Embryonic facial prominence (tissue), 1 donor: ENCODE measurements at regions not wholly inside any gene's neighbourhood (a gene's known extent, or its start where the extent isn't known, plus 50 kb on each side); places are given as distances from the start of the nearest gene placed in this dataset.

Experiments used
- DNase-seq: peaks from one replicate; pipeline ENCODE4 v3.0.0-alpha.2; 2016; ENCODE audit errors: extremely low spot score

DNA sequence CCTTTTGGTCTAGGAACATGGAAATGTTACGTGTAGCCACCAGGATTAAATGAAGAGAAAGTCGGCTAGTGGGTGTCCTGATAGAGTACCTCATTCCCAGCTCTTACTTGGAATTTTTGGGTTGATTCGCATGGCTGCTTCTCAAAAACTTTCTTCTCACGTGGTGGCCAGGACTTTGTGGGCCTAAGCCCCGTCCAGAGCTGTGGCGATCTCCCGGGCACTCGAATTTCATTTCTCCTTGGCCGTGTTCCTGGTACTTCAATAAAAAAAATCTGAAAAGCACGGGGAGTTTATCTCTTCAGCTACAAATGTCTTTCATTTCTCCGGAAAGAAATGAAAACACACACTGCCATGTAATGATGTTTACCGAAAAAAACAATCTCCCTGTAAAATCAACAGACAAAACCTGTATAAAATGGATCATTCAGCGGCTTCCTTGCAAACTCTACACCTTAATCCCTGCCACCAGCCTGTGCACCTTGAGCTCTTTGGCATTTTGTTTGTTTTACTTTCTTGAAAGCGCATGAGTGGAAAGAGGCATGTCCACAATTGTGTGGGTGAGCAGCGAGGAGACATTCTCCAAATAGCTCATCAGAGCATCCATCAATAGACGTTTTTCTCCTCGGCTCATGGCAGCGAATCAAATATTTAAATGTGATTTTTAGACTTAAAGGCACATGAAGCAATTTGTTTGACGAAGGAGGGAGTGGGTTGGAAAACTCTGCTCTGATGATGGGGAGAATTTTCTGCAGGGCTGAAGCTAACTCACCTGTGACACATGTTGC is 173.1 kb downstream of the TFAP2C start:
- no peak for DNase-seq

DNA sequence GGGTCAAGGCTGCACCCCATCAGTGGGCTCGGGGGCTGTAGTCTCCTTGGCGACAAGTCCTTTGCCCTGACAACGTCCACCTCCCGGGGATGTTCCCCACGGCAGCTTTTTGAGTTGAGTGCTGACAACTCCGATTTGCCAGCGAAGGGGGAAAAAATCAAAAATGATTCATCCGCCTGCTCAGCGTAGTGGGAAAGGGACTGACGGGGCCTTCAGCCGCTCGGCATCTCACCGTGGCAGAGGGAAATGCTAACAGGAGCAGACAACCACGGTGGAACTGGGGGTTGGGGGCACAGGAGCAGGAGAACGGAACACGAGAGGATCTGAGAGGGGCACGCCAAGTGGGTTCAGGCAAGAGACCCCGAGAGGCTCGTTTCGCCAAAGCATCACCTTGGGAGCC is 173.7 kb downstream of the TFAP2C start:
- DNase-seq: no peak

DNA sequence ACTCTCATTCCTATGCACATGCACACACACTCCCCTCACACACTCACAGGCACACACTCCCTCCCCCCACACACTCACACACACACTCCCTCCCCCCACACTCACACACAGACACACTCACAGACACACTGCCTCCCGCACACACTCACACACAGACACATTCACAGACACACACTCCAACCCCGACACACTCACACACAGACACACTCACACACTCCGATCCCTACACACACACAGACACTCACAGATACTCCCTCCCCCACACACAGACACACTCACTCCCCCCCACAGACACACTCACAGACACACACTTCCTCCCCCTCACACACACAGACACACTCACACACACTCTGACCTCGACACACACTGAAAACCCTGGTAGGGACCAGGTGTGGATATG is 176.2 kb downstream of the TFAP2C start:
- DNase-seq: no peak

DNA sequence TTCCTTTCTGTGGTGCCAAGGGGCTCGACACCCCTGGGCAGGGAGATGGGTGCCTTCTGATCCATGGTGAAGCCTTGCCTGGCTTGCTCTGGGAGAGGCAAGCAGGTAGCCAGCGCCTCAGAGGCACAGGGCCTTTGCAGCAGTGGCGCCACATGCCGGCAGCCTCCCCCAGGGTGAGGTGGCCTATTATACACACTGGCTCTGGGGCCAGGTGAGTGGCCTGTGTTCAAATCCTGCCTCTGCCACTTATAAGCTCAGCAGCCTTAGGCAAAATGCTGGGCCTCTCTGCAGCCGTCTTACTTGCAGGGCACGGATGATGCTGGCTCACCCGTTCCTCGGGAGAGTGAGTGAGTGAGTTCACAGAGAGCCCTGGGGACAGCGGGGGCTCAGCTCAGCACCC is 176.9 kb downstream of the TFAP2C start:
- no peak for DNase-seq

DNA sequence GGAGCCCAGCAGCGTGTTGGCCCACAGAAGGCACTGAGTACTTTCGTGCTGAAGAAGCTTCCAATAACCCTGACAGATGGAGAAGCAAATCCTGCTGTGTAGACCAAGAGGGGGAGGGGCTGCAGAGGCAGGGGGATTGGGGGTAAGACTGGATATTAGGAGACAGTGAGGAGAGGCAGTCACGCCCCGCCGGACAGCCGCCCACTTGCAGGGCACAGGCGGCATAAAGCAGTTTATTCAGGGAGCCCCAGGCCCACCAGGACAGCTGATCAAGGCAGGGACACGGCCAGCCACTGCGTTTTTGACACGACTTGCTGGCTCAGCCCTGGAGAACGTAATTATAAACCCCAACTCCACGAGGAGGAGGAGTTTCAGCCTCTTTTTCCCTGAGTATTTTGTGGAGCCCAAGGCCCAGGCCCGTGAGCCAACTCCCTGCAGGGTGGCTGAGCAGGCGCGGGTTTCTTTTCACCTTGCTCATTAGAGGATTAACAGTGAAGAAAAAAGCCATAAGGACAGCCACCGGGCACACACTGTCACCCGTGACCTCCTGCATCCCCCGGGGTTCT is 177.9 kb downstream of the TFAP2C start:
- no peak for DNase-seq

DNA sequence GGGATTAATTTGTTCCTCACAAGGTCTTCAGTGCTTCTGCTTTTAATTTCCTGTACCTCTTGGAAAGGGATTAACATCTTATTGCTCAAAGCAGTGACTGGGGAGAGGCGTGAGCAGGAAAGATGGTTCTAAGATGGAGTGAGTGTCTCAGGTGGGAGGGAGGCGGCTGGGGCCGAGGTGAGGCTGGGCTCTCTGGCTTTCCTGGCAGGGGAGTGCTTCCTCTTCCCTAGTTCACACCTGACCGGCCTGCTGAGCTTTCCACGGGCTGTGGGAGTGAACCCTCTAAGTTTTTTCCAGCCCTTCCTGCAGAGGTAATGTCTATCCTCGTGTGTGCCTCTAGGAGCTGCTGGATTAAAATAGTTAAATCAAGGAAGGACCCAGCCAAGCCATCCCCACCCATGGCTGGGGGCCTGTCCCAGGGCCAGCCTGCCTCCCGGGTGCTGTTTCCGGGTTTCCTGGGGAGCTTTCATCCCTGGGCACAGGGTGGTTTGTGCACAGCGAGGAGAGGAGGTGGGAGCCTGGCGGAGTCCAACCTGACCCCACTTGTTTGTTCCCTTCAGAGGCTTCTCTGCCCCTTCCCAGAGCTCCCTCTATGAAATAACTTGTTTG is 179.1 kb downstream of the TFAP2C start:
- no peak for DNase-seq

DNA sequence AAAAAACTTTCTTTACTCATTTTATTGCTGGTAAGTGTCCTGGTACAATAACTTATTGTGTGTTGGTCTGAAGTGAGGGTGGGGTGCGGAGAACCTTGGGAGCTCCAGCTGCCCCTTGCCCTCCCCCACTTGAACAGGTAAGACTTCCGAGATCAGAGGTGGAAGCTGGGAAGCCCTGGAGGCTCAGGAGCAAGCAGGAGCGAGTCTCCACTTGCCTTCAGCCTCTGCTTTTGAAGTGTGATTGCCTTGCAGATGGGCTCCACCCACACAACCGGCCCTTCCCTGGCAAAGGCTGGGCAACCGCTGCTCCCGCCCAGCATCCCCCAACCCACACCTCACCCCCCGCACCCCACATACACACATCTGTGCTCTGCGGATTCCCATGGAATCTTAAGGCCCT is 179.6 kb downstream of the TFAP2C start:
- DNase-seq: no peak

DNA sequence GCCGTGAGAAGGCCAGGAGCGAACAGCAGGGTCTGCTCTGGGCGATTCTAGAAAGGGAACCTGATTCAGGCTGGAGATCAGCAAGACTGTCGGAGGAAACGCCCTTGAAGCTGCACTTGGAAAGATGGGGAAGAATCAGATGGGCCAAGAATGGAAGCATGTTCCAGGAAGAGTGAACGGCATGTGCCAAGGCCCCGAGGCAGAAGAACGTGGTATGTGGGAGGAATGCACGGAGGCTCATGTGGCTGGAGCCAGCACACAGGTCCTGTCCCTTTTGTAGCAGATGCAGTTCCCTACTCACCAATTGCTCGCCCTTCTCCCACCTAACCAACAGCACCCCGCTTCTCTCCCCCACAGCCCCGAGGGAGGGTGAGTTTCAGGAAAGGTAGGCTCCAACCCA is 180.6 kb downstream of the TFAP2C start:
- DNase-seq: no peak

DNA sequence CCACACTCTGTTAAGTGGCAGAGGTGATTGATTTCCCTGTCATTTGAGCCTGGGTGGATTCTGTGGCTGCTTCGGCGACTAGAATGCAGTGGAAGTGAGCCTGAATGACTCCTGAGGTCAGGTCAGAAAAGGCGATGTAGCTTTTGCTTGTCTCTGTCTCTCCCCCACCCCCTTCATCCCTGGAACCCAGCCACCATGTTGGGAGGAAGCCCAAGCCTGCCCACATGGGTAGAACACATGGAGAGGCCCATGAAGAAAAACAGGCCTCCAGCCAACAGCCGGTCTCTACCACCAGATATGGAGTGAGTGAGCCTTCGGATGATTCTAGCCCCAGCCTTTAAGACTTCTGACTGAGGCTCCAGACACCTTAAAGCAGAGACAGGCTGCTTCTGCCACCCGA is 181.0 kb downstream of the TFAP2C start:
- no peak for DNase-seq

DNA sequence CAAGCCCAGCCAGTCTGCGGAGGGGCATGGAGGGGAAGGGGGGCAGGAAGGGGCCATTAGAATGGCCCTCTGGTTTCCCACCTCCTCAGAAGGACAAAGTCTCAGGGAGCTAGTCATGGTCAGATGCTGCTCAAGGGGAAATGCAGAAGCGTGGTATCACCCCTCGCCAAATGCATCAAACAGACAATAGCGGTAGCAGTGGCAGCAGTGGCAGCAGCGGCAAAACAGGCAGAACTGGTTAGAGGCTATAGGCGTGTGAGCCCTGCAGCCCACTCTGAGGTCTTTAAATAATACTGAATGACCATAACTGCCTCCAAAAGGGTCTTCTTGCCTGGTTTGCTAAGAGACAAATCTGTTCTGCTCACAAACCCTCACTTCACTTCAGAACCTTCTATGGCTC is 186.7 kb downstream of the TFAP2C start:
- no peak for DNase-seq

DNA sequence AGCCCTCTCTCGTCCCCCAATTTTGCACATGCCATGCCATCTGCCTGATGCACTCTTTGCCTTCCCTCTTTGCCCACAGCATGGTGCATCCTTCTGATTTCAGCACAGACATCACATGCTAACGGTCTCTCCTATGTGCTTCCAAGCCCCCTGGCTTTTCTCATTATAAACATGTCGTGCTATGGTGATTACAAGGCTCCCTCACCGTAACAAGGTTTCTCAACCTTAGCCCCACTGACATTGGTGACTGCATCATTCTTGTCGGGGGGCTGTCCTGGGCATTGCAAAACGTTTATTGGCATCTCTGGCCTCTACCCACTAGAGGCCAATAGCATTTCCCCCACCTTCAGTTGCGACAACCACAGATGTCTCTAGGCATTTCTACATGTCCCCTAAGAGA is 187.2 kb downstream of the TFAP2C start:
- DNase-seq: no peak

DNA sequence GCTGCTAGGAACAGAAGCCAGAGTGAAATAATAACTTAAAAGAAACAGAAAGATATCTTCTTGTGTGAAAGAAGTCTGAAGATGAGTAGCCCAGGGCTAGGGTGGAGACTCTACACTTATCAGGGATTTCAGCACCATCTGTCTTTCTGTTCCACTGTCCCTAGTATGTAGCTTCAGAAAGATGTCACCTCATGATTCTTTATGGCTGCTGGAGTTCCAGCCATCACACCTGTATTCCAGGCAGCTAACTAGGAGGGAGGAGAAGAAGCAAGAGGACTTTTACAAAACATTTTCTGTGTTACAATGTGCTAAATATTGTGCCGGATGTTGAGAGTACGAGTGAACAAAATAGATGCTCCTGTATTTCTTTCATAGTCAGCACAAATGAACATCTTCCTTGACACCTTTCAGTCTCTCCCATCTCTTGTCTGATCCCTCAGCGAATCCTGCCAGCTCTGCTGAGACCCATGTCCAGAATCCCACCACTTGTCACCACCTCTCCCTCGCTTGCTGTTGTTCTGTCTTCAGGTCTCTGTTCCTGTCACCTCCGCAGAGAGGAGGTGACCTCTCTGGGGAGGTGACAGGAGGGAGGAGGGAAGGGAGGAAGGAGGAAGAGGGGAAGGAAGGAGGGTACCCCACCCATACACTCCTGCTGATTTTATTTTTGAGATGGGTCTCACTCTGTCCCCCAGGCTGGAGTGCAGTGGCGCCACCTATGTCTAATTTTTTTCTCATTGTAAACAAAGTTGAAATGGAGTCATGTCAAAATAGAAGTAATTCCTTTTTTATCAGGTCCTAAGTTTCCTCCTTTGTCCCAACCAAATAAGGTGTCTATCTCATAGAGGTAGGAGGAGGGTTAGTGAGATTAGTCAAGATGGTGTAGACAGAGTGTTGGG is 188.9 kb downstream of the TFAP2C start:
- no peak for DNase-seq

DNA sequence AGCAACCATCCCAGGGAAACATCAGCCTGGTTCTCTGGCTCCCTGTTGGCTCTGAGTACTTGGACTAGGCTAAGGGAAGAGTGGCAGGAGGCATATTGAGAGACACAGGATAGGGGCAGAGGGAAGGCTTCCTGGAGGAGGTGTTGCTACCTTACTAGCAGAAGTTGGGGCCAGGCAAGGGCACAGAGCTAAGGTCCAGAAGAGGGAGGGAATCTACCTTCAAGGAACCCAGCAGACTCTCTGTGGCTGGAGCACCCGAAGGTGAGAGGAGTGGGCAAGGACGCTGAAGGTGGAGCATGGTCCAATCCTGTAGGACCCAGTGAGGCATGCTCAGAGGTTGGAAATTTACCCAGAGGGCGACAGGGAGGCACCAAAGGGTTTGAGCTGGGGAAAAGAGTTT is 191.9 kb downstream of the TFAP2C start:
- no peak for DNase-seq

DNA sequence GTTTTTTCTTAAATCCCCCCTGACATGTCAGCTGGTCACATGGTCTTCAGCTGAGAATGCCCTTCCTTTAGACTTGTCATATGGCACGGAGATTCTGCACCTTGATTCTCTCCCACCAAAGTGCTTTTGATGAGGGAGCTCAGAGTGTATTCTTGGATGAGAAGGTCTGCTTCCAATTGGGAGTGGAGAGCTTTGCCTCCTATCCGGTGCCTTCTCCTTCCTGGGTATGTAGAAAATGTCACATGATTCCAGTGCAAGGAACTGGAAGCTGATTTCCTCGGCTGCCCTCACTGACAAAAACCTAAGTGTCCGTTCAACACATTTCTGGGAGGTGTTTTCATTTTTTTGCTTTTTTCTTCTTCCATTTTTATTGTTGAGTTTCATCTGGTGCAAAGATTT is 197.2 kb downstream of the TFAP2C start:
- DNase-seq: no peak

DNA sequence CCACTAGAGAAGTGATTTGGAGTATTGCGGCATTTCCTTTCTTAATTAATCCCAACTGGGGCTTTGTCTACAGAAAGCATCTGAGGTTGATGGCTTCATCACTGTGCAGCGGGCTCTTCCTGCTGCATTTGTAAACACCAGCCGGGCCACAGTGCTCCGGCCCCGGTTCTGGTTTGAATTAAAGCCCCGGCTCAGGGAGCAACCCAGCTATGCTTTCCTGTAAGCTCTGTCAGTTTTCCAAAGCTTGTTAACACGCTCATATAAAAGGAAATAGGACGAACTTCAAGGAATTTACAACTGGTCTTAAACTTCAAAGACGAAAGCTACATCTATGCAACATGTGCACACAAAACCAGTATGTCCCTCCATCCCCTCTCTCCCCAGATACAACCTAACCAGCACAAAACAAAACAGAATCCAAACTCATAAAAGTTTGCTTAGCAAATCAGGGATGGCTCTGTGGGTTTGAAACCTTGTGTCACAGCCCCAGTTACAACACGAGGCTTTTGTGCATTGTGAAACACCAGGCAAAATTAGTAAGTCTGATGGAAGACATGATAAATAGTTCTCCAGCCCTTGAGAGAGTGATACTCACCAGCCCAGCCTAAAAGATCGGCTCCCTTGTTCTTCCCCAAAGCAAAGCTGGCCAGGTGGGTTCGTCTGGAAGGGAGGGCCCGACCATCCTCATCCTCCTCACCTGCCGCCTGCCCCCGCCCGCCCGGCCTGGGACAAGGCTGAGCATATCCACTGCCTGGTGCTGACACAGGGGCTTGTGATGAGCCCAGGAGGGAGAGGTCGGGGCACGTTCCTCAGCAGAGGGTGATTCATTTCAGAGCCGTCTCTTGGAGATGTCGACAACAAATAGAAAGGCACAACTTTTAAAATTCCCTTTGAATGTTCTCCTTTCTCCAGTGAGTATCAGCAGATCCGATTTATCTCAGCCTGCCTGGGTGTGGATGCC is 197.9 kb downstream of the TFAP2C start:
- no peak for DNase-seq

DNA sequence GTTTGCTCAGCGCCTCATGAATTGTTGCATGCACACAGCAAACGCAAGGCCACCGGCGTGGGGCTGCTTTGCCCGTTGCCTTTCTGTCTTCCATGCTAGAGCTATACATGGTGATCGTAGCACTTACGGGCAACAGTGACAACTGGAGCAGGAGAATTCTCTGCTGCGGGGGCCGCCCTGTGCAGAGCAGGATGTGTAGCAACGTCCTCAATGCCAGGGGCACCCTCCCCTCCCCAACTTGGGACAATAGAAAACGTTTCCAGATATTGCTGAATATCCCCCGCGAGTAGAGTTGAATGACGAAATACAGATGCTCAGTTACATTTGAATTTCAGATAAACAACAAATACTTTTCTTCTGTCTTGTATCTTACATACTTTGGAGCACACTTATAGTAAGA is 198.7 kb downstream of the TFAP2C start:
- no peak for DNase-seq

DNA sequence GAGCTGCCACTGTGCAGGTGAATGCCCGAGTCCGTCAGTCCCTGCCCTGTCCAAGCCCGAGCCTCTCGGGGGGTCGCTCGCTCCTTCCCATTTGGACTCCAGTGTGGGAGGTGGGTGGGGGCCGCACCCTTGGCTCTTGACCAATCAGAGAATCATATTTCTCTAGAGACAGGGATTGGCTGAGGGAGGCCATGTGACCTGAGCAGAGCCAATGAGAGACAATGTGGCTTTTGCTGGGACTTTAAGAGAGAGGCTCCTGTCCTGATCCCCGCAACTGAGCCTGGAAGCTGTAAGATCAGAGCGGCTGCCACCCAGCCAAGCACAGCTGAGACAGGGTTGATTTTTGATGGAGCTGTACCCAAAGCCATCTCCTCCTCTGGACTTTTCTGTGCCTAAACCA is 199.3 kb downstream of the TFAP2C start:
- DNase-seq: no peak

DNA sequence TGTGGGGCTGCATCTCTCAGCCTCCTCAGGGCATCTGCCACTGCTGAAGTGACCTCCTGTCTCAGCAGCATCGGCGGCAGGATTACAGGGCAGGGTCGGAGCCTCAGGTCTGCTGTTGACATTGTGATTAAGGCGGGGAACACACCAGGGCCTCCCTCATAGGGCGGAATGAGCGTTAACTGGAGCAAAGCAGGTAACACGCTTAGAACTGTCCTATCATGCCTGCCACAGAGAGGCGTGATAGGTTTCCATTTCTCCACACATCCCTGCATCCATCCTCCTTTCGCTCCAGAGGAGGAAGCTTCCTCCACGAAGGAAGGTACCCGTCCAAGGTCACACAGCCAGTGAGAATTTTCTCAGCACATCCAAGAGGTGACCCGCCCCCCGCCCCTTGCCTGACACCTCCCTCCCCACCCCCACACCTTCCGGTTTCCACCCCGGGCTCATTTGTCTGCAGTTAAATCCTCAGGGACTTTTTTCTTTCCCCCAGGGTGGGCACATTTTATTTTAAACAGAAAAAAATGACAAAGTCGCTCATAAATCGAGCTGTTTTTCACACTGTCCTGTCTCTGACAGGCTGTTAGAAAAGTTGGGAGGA is 200.8 kb downstream of the TFAP2C start:
- no peak for DNase-seq

DNA sequence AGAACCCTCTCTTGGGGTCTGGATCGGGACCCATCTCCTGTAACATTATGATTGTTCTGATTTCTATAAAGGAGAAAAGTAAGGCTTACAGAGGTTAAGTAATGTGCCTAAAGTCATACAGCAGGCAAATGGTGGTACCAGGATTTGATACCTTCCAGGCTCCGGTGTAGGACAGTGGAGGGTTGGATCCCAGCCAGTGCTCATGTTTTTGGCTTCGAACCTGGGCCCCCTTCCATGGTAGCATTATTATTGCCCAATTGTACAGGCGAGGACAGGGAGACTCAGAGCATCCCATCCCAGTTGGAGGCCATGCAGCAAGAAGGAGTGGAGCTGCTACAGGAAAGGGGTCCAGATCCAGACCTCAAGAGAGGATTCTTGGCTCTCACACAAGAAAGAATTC is 202.7 kb downstream of the TFAP2C start:
- DNase-seq: no peak

DNA sequence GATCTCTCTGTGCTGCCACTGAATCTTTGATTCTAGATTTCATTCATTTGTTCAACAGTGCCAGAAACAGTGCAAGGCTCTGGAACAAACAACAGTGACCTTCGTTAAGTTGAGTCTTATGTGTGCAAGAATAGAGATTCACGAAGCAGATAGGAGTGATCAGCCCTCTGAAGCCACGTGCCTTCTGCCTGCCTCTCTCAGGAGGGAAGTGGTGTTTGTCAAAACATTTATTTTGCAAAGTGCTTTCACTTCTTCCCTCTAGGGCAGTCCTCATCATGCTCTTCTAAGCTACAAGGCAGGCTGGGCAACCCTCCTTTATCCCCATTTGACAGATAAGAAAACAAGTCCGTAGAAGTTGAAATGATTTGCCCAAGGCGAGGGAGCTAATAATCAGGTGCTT is 204.3 kb downstream of the TFAP2C start:
- no peak for DNase-seq
